IMR-90 (cell line): ENCODE measurements at regions not wholly inside any gene's neighbourhood (a gene's known extent, or its start where the extent isn't known, plus 50 kb on each side); places are given as distances from the start of the nearest gene placed in this dataset.
A peak's percentile ranks its signal among the peaks of the same experiment; 100 is the strongest.

Experiments
- ATAC-seq: fragments of 200-7000 bp; cut with Tn5 transposase; 2 replicates; pipeline ENCODE4 v1.9.1; 2020; ENCODE audit warnings: low read depth, mild to moderate bottlenecking, moderate library complexity
- BruUV-seq: library from RNA; stranded (reverse); fragments of 400-500 nt; replicated peaks from 2 replicates; lab custom pipeline; 2021; lab: Mats Ljungman, UMichigan
- CTCF ChIA-PET: fragments of 300-600 bp; formaldehyde crosslinking; extraction: SDS; loops from one replicate; lab custom pipeline; 2021; ENCODE audit warnings: antibody characterized with exemption; lab: Yijun Ruan, JAX
- POLR2A ChIA-PET: fragments of 300-600 bp; sonication (Branson Sonifier 250); formaldehyde crosslinking; loops from one replicate; lab custom pipeline; 2022; ENCODE audit warnings: antibody characterized with exemption; ENCODE audit not compliant: unreplicated experiment; lab: Charles Lee
- DNase-seq: peaks from one replicate; pipeline ENCODE4 v3.0.0; 2013
- H2AFZ ChIP-seq: replicated peaks from 2 replicates; pipeline ENCODE3; 2013; ENCODE audit warnings: low read length, mild to moderate bottlenecking; ENCODE audit not compliant: poor library complexity
- H2AK5ac ChIP-seq: 2 replicates; pipeline ENCODE4 v1.6.1; 2013; ENCODE audit warnings: low read depth, low read length, inconsistent platforms
- H2AK9ac ChIP-seq: replicated peaks from 2 replicates; pipeline ENCODE3; 2013; ENCODE audit warnings: mild to moderate bottlenecking, low read depth, low read length, moderate library complexity; ENCODE audit not compliant: poor library complexity
- H2BK120ac ChIP-seq: 2 replicates; pipeline ENCODE4 v1.6.1; 2013; ENCODE audit warnings: low read depth, low read length, inconsistent platforms
- H2BK15ac ChIP-seq: 3 replicates; pipeline ENCODE4 v1.6.1; 2013; ENCODE audit warnings: low read depth, low read length, inconsistent platforms
- H2BK20ac ChIP-seq: 2 replicates; pipeline ENCODE4 v1.6.1; 2013; ENCODE audit warnings: low read depth, mild to moderate bottlenecking, inconsistent platforms, low read length, moderate library complexity
- H2BK5ac ChIP-seq: 2 replicates; pipeline ENCODE4 v1.6.1; 2013; ENCODE audit warnings: mild to moderate bottlenecking, low read depth, low read length, inconsistent platforms; ENCODE audit not compliant: poor library complexity, severe bottlenecking
- H3K14ac ChIP-seq: replicated peaks from 2 replicates; pipeline ENCODE4 v1.6.1; 2013; ENCODE audit warnings: low read depth, low read length, inconsistent platforms
- H3K18ac ChIP-seq: 2 replicates; pipeline ENCODE4 v1.6.1; 2013; ENCODE audit warnings: low read depth, low read length, control low read depth
- H3K23ac ChIP-seq: 2 replicates; pipeline ENCODE4 v1.6.1; 2013; ENCODE audit warnings: low read depth, low read length, inconsistent platforms
- H3K27ac ChIP-seq: 2 replicates; pipeline ENCODE4 v1.5.1; 2013; ENCODE audit warnings: mild to moderate bottlenecking, control low read depth, low read length; ENCODE audit not compliant: insufficient read depth
- H3K27me3 ChIP-seq: 2 replicates; pipeline ENCODE4 v1.6.1; 2013; ENCODE audit warnings: low read length; ENCODE audit not compliant: control insufficient read depth, insufficient read depth
- H3K36me3 ChIP-seq: 2 replicates; pipeline ENCODE4 v1.6.1; 2013; ENCODE audit warnings: low read length, mixed read lengths; ENCODE audit not compliant: control insufficient read depth, insufficient read depth
- H3K4ac ChIP-seq: 2 replicates; pipeline ENCODE4 v1.6.1; 2013; ENCODE audit warnings: low read depth, low read length, inconsistent platforms
- H3K4me1 ChIP-seq: 2 replicates; pipeline ENCODE4 v1.6.1; 2013; ENCODE audit warnings: low read length, mixed read lengths; ENCODE audit not compliant: control insufficient read depth, insufficient read depth
- H3K4me2 ChIP-seq: 2 replicates; pipeline ENCODE4 v1.6.1; 2013; ENCODE audit warnings: low read depth, mild to moderate bottlenecking, control low read depth, low read length, moderate library complexity
- H3K4me3 ChIP-seq: 2 replicates; pipeline ENCODE4 v1.5.1; 2013; ENCODE audit warnings: low read depth, mild to moderate bottlenecking, control low read depth, low read length, moderate library complexity; ENCODE audit not compliant: insufficient read depth
- H3K56ac ChIP-seq: 2 replicates; pipeline ENCODE4 v1.6.1; 2013; ENCODE audit warnings: low read length, inconsistent platforms; ENCODE audit not compliant: insufficient read depth; ENCODE audit errors: extremely low read depth
- H3K79me1 ChIP-seq, 2 experiments: 2 replicates each; pipeline ENCODE4 v1.6.1; 2013; ENCODE audit warnings: low read length in 2 of 2, inconsistent platforms in 1 of 2, low read depth in 1 of 2
- H3K9ac ChIP-seq: 2 replicates; pipeline ENCODE4 v1.6.1; 2013; ENCODE audit warnings: low read depth, low read length, control low read depth
- H3K9me1 ChIP-seq: 2 replicates; pipeline ENCODE4 v1.6.1; 2013; ENCODE audit warnings: low read length, inconsistent platforms; ENCODE audit not compliant: insufficient read depth
- H3K9me3 ChIP-seq: 2 replicates; pipeline ENCODE4 v1.6.1; 2013; ENCODE audit warnings: low read length; ENCODE audit not compliant: control insufficient read depth, insufficient read depth
- H4K20me1 ChIP-seq: 2 replicates; pipeline ENCODE4 v1.6.1; 2013; ENCODE audit warnings: low read length, inconsistent platforms; ENCODE audit not compliant: insufficient read depth
- H4K5ac ChIP-seq: 2 replicates; pipeline ENCODE4 v1.6.1; 2013; ENCODE audit warnings: mild to moderate bottlenecking, low read depth, low read length, control low read depth
- H4K8ac ChIP-seq, 2 experiments: 2 replicates each; pipeline ENCODE4 v1.6.1; 2013; ENCODE audit warnings: low read depth in 2 of 2, low read length in 2 of 2, control low read depth in 1 of 2, inconsistent platforms in 1 of 2
- H4K91ac ChIP-seq: 2 replicates; pipeline ENCODE4 v1.6.1; 2013; ENCODE audit warnings: low read depth, low read length, inconsistent platforms; ENCODE audit not compliant: insufficient read depth
- CHD1 ChIP-seq: IDR thresholded peaks from 2 replicates; pipeline ENCODE4 v1.6.1; 2012; ENCODE audit warnings: low read depth, low read length, improper control_type of control experiment
- ELK1 ChIP-seq: fragments of 150-350 bp; IDR thresholded peaks from 2 replicates; pipeline ENCODE4 v1.6.1; 2016; ENCODE audit warnings: low read depth, mild to moderate bottlenecking, low read length, moderate library complexity, borderline replicate concordance
- MAZ ChIP-seq: IDR thresholded peaks from 2 replicates; pipeline ENCODE4 v1.6.1; 2012; ENCODE audit warnings: low read depth, mild to moderate bottlenecking, low read length, improper control_type of control experiment, moderate library complexity, borderline replicate concordance
- MXI1 ChIP-seq: IDR thresholded peaks from 2 replicates; pipeline ENCODE4 v1.6.1; 2012; ENCODE audit warnings: low read depth, mild to moderate bottlenecking, low read length, moderate library complexity, borderline replicate concordance
- POLR2A ChIP-seq: IDR thresholded peaks from 2 replicates; pipeline ENCODE4 v1.6.1; 2012; ENCODE audit warnings: mild to moderate bottlenecking, low read depth, low read length
- RAD21 ChIP-seq: IDR thresholded peaks from 2 replicates; pipeline ENCODE4 v1.6.1; 2012; ENCODE audit warnings: low read length, improper control_type of control experiment
- USF2 ChIP-seq: fragments of 150-350 bp; IDR thresholded peaks from 2 replicates; pipeline ENCODE4 v1.6.1; 2017; ENCODE audit warnings: mild to moderate bottlenecking, antibody characterized with exemption, low read length, low read depth
- WGBS, 2 experiments: methylation state at CpG; one replicate each; pipeline versions ENCODE4 v1.1.5 to v1.1.7; 2013; ENCODE audit warnings: missing lambda C conversion rate in 2 of 2; ENCODE audit not compliant: insufficient read length in 1 of 2; ENCODE audit errors: extremely low coverage in 2 of 2; 5-methylcytosine and 5-hydroxymethylcytosine counted together
- dilution Hi-C: fragments of 300-500 bp; cut with HindIII; formaldehyde crosslinking; loops from one replicate; pipeline ENCODE4 v1.14.3; 2018; ENCODE audit warnings: low sequenced_read_pairs; ENCODE audit not compliant: unreplicated experiment
- in situ Hi-C: fragments of 300-500 bp; cut with MboI; formaldehyde crosslinking; loops from 3 replicates; pipeline ENCODE4 v1.14.3; 2019; ENCODE audit warnings: low sequenced_read_pairs, inconsistent platforms, mixed read lengths
- intact Hi-C: fragments of 100-400 bp; cut with micrococcal nuclease; formaldehyde crosslinking; loops from 2 replicates; pipeline ENCODE4 v1.10.0; 2022

GRCh38 chr11:109978895-109979294 lies 114.3 kb upstream of the ZC3H12C start:
- dilution Hi-C loops: no loop called here

More at GRCh38 chr11:109978895-109979294, 114.3 kb upstream of the ZC3H12C start:
- Histone ChIP-seq H3K27me3 (no peaks in the 10 kb centered on the region), H4K91ac (no peak overlapping the region), H3K9me1 (no peaks in the 10 kb centered on the region), H4K20me1 (no peaks in the 10 kb centered on the region), H3K36me3 (no peaks in the 10 kb centered on the region), H3K14ac (no peak overlapping the region), H3K4me3 (no peak overlapping the region), H3K9me3 (no peaks in the 10 kb centered on the region), H2BK5ac (no peak overlapping the region), H3K4ac (no peak overlapping the region), H3K4me1 (no peaks in the 10 kb centered on the region), H3K27ac (no peak overlapping the region), H3K23ac (no peak overlapping the region), H2BK120ac (no peak overlapping the region), H2AK5ac (no peak overlapping the region), H3K56ac (no peak overlapping the region), H4K8ac (no peak overlapping the region), H2BK20ac (no peak overlapping the region), H4K5ac (no peak overlapping the region), H3K79me1 (no peaks in the 10 kb centered on the region), H3K9ac (no peak overlapping the region), H3K18ac (no peak overlapping the region), H3K4me2 (no peak overlapping the region), H2BK15ac (no peak overlapping the region), H2AK9ac (no peak overlapping the region), H2AFZ (no peak overlapping the region)
- intact Hi-C loops: no loop called here
- no peak for TF ChIP-seq ELK1
- no peak for TF ChIP-seq CHD1
- TF ChIP-seq USF2: no peak
- no peak for TF ChIP-seq MAZ
- no peak for TF ChIP-seq RAD21
- no peak for TF ChIP-seq POLR2A
- no peak for TF ChIP-seq MXI1
- CTCF ChIA-PET: interaction anchor here (0.6 kb wide), 1 partner anchor 1093 kb away, joined by 6 read pairs; no protein-coding TSS in a partner anchor
- no CpG with 5 or more reads among the region's 2 CpGs for WGBS, 2 experiments
- DNase-seq (peak; percentile 50), ATAC-seq (no peak)
- POLR2A ChIA-PET: no interaction called here
- BruUV-seq: no TSS peak
- in situ Hi-C loops: no loop called here
